Loucy (cell line): ENCODE measurements at regions not wholly inside any gene's neighbourhood (a gene's known extent, or its start where the extent isn't known, plus 50 kb on each side); places are given as distances from the start of the nearest gene placed in this dataset.

ENCODE experiments used
- CTCF ChIP-seq: fragments of 200-600 bp; sonication (generic); conservative IDR thresholded peaks from 2 replicates; pipeline ENCODE4 v1.5.1; 2014; ENCODE audit warnings: mild to moderate bottlenecking, antibody characterized with exemption, low read length
- EZH2phosphoT487 ChIP-seq: fragments of 200-600 bp; IDR thresholded peaks from 2 replicates; pipeline ENCODE4 v1.6.1; 2018; ENCODE audit warnings: antibody characterized with exemption, mild to moderate bottlenecking, moderate library complexity, borderline replicate concordance

- TF ChIP-seq CTCF (no peak), EZH2phosphoT487 (no peak)
Measured at GRCh38 chr21:16408280-16408679, 678.5 kb downstream of the USP25 start.
